HL-60 (cell line): ENCODE measurements at regions not wholly inside any gene's neighbourhood (a gene's known extent, or its start where the extent isn't known, plus 50 kb on each side); places are given as distances from the start of the nearest gene placed in this dataset.

Experiments
- POLR2AphosphoS5 ChIP-seq: IDR thresholded peaks from 2 replicates; pipeline ENCODE4 v1.6.1; 2012; ENCODE audit warnings: low read depth
- TF ChIP-seq, protein P1 (sequence below): IDR thresholded peaks from one replicate; pipeline ENCODE4 v1.5.1; 2011; ENCODE audit warnings: low read length, control low read depth, inconsistent platforms; ENCODE audit not compliant: insufficient read depth
- TF ChIP-seq, protein P2 (sequence below): IDR thresholded peaks from 2 replicates; pipeline ENCODE4 v1.6.1; 2012; ENCODE audit warnings: low read depth; ENCODE audit not compliant: insufficient replicate concordance

DNA sequence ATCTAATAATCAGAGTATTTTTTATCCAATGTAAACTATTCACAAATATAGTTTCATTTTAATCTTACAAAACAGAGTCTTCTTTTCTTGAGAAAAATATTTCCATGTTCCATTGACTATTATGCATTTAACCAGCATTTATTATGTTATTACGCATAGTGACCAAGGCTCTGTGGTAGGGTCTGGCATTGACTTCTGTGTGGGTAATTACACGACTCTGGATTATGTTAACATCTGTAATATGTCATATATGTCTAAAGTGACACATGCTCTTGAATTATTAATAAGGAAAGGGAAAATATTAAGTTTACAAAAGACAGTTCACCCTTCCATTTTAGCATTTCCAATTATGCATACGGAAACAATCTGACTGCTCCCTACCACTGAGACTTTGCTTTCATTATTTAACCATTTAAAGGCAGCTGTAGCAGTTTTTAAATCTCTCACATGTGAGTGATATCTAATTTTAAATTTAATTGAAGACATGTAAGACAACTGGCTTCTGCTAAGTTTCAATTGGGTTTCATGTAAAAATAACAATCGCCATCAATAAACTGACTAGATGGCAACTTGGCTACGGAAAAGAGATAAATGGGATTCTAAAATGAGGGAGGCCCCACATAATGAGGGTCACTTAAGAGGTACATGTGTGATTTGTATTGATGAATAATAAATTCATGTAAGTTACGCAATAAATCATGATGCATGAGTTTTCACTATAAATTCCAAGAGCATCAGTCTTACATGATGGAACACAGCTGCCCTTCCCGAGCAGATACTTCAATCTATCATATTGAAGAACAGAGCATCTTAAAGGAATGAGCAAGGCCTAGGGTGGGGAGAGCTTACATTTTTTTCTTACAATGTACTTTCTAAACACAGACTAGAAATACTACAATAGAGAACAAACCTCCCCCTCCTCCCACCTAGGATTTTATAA lies 1056.8 kb downstream of the MAT2B start:
- TF ChIP-seq POLR2AphosphoS5, result no peak
- TF ChIP-seq, protein P1, sequence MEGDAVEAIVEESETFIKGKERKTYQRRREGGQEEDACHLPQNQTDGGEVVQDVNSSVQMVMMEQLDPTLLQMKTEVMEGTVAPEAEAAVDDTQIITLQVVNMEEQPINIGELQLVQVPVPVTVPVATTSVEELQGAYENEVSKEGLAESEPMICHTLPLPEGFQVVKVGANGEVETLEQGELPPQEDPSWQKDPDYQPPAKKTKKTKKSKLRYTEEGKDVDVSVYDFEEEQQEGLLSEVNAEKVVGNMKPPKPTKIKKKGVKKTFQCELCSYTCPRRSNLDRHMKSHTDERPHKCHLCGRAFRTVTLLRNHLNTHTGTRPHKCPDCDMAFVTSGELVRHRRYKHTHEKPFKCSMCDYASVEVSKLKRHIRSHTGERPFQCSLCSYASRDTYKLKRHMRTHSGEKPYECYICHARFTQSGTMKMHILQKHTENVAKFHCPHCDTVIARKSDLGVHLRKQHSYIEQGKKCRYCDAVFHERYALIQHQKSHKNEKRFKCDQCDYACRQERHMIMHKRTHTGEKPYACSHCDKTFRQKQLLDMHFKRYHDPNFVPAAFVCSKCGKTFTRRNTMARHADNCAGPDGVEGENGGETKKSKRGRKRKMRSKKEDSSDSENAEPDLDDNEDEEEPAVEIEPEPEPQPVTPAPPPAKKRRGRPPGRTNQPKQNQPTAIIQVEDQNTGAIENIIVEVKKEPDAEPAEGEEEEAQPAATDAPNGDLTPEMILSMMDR, result no peak
- TF ChIP-seq, protein P2, sequence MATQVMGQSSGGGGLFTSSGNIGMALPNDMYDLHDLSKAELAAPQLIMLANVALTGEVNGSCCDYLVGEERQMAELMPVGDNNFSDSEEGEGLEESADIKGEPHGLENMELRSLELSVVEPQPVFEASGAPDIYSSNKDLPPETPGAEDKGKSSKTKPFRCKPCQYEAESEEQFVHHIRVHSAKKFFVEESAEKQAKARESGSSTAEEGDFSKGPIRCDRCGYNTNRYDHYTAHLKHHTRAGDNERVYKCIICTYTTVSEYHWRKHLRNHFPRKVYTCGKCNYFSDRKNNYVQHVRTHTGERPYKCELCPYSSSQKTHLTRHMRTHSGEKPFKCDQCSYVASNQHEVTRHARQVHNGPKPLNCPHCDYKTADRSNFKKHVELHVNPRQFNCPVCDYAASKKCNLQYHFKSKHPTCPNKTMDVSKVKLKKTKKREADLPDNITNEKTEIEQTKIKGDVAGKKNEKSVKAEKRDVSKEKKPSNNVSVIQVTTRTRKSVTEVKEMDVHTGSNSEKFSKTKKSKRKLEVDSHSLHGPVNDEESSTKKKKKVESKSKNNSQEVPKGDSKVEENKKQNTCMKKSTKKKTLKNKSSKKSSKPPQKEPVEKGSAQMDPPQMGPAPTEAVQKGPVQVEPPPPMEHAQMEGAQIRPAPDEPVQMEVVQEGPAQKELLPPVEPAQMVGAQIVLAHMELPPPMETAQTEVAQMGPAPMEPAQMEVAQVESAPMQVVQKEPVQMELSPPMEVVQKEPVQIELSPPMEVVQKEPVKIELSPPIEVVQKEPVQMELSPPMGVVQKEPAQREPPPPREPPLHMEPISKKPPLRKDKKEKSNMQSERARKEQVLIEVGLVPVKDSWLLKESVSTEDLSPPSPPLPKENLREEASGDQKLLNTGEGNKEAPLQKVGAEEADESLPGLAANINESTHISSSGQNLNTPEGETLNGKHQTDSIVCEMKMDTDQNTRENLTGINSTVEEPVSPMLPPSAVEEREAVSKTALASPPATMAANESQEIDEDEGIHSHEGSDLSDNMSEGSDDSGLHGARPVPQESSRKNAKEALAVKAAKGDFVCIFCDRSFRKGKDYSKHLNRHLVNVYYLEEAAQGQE, result no peak
